ENCODE measurements at regions not wholly inside any gene's neighbourhood (a gene's known extent, or its start where the extent isn't known, plus 50 kb on each side); places are given as distances from the start of the nearest gene placed in this dataset.
A peak's percentile ranks its signal among the peaks of the same experiment; 100 is the strongest.
"Not testable (repeated sequence)": the region's sequence is repeated elsewhere in the genome, so short reads cannot be mapped to it uniquely, and the experiment has no call there.

DNA sequence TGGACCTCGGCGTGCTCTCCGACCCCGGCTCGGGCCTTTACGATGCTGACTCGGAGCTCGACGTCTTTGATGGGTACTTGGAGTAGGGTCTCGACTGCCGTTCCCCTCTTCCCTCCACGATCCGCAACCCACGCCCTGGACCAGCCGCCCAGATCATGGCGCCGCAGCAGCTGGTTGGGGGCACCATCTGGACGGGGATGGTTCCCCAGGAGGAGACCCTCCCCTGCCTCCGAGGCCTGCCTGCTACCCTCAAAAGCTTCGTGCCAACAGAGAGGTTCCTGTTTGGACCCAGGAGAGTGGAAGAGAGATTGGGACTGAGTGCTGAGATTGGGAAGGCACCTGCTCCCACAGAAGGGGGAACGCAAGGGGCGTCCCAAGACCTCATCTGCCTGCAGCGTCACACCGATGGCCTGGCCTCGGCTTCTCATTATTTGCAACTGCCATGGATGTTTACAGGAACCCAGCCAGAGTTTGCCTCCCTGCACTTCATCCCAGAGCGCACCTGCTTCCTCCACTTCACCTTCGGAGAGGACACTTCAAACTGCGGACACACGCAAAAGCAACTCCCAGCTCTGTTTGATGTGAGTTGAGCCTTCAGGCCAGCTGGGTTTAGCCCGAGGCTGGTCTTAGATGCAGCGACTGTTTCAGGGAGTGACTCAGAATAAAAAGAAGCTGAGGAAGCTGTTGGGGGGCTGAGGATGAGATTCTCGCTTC, 58.9 kb downstream of the GOLGA6L7 start:
- not testable (repeated sequence) for DNase-seq

DNA sequence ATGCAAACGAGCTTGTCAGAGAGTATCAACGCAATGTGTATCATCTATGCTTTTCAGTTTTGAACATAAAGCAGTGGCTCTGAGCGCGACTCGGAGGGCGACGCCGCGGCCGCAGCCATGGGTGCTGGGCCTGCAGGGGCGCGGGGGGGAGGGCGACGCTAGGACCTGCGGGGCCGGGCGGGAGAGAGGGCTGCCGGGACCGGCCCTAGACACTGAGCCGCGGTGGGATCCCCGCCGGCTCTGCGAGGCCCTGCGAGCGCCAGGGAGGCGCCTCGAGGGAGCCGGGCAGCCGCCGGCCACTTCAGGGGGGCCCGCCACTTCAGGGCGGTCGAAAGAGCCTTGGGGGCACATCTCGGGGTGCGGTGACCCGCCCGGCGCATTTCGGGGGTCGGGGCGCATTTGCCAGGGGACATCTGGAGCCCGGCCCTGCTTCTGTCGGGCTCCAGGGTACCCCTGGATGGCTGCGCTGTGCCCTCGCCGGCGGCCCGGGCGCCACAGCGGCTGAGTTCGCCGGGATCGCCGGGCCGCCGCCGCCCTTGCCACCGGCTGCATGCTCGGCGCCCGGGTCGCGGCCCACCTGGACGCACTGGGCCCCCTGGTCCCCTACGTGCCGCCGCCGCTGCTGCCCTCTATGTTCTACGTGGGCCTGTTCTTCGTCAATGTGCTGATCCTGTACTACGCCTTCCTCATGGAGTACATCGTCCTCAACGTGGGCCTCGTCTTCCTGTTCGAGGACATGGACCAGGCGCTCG, 59.6 kb downstream of the GOLGA6L7 start:
- DNase-seq: not testable (repeated sequence)

DNA sequence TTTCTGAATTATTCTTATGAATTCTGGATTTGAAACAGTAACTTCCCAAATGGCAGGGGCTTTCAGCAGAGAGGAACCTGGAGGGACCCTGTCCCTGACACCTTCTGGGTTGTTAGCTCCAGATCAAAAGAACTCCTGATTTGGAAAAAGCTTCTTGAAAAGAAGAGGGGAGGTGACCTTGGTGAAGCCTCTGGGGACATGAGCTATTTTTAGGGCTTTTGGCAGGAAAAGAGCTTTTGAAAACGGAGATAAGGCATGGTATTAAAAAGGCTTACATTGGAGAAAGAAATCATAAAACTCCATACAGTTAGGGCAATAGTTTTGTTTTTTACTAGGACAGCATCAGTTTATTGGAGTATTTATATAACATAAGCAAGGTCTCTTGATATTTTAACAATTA, 60.3 kb downstream of the GOLGA6L7 start:
- DNase-seq: not testable (repeated sequence)

DNA sequence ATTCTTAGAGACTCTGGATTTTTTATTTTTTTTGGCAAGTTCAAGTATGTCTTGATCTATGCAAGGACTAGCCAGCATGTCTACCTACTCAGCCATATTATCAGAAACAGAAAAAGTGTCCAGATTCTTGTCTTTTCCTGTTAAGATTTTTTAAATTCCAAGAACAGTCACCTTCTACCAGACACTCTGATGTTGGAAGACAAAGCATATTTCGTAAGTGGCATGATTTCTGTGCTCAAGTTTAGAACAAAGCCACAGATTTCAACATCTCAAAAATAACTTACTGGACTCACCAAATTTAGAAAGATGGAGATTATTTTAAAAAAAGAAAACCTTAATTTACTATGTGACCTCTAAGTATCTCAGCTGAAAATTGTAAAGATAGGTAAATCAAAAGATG, 61.9 kb downstream of the GOLGA6L7 start:
- DNase-seq: peak; percentile 25

DNA sequence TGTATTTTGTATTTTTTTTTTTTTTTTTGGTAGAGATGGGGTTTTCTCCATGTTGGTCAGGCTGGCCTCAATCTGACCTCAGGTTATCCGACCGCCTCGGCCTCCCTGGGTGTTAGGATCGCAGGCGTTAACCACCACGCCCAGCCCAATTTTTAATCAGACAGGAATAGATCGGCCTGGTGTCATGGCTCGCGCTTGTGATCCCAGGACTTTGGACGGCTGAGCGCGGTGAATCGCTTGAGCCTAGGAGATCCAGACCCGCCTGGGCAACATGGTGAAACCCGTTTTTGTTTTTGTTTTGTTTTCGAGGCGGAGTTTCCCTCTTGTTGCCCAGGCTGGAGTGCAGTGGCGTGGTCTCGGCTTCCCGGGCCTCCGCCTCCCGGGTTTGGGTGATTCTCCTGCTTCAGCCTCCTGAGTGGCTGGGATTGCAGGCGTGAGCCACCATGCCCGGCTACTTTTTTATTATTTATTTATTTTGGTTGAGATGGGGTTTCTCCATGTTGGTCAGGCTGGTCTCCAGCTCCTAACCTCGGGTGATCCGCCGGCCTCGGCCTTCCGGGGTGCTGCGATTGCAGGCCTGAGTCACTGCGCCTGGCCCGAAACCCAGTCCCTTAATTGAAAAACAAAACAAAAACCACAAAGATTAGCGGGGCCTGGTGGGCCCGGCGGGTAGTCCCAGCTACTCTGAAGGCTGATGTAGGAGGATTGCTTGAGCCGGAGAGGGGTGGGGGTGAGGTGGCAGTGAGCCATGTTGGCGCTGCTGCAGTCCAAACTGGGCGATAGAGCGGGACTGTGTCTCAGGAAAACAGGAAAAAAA, 63.9 kb downstream of the GOLGA6L7 start:
- peak; percentile 3 for DNase-seq

DNA sequence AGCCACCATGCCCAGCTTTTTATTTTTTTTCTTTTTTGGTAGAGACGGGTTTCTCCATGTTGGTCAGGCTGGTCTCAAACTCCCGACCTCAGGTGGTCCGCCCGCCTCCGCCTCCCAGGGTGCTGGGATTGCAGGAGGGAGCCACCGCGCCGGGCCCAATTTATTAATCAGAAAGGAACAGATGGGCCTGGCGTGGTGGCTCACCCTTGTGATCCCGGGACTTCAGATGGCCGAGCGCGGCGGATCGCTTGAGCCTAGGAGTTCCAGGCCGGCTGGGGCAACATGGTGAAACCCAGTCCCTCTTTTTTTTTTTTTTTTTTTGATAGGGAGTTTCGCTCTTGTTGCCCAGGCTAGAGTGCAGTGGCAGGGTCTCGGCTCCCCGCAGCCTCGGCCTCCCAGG, 64.6 kb downstream of the GOLGA6L7 start:
- DNase-seq: no peak

DNA sequence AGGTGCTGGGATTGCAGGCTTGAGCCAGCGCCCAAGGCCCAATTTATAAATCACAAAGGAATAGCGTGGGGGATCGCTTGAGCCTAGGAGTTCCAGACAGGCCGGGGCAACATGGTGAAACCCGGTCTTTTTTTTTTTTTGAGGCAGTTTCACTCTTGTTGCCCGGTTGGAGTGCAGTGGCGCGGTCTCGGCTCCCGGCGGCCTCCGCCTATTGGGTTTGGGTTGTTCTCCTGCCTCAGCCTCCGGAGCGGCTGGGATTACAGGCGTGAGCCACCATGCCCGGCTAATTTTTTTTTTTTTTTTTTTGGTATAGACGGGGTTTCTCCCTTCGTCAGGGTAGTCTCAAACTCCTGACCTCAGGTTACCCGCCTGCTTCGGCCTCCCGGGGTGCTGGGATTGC, 65.0 kb downstream of the GOLGA6L7 start:
- DNase-seq: no peak

DNA sequence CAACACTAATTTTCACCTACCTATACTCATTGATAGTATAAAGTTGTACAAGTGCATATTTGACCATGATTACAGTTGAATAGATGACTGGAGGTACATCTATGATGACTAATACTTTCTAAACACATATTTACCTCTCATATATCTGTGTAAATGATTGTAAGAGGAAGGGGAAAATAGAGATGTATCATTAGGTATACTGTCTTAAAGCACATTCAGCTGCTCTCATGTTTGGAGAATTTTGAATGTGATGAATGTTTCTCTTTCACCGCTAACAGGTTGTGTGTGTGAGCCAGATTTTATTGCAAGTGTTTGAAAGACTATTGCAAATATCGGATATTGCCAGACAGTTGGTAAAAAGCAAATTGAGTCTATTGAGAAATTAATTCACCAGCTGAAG, 66.2 kb upstream of the GOLGA8M start:
- DNase-seq: not testable (repeated sequence)

DNA sequence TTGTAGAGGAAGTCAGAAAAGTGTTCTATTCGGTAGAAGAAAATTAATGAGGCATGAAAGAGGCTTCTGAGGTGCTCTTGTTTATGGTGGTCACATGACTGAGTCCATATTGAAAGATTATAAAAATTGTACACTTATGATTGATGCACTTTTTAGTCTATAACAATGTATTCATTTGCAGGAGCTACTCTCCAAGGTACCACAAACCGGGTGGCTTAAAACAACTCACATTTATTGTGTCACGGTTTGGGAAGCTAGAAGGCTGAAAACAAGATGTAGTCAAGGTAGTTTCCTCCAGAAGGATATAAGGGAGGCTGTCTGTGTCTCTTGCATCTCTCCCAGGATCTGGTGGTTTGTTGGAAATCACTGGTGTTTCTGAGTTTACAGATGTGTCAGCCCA, 60.6 kb upstream of the GOLGA8M start:
- not testable (repeated sequence) for DNase-seq

All from inflammatory macrophage treated with lipopolysaccharide for 4 hours (primary cell).